ENCODE measurements at regions not wholly inside any gene's neighbourhood (a gene's known extent, or its start where the extent isn't known, plus 50 kb on each side); places are given as distances from the start of the nearest gene placed in this dataset.
A peak's percentile ranks its signal among the peaks of the same experiment; 100 is the strongest.

DNA sequence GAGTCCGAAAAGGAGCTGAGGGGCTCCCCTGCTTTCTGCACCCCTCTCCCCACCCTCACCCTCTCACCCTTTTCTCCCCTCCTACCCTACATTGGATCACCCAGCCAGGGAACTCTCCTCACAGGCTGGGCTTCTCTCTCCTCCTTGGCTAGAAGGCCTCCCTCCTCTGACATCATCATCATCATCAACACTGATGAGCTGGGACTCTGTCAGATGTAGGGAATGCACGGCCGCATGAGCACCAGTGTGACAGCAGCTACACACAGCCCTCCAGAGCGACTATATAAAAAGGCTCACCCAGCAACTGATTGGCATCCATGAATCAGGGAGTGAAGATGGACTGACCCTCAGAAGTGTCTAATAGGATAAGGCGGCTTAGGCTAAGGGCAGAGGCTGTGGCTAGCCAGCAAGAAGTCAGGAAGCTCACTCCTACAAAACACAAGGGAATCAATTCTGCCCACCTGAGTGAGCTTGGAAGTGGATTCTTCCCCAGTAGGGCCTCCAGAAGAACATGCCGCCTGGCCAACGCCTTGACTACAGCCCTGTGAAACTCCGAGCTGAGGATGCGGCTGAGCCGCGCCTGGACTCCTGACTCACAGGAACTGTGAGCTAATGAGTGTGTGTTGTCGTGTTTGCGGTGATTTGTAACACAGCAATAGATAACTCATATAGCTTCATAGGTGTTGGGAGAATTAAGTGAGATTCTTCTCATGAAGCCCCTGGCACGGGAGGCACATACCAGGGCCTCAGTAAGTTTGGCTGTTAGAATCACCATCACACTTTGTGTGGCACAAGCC lies 147.6 kb downstream of the FAM43A start:
- peak in 1 of 2 donors; percentile 62 for DNase-seq (ENCODE audit: low read depth in 2 of 2)

- no peak for DNase-seq (ENCODE audit: low read depth in 2 of 2)
Measured at GRCh38 chr3:194836661-194837060, 151.0 kb downstream of the FAM43A start.

GRCh38 chr3:194837457-194838127 lies 151.9 kb downstream of the FAM43A start:
- DNase-seq (ENCODE audit: low read depth in 2 of 2) = no peak

DNA sequence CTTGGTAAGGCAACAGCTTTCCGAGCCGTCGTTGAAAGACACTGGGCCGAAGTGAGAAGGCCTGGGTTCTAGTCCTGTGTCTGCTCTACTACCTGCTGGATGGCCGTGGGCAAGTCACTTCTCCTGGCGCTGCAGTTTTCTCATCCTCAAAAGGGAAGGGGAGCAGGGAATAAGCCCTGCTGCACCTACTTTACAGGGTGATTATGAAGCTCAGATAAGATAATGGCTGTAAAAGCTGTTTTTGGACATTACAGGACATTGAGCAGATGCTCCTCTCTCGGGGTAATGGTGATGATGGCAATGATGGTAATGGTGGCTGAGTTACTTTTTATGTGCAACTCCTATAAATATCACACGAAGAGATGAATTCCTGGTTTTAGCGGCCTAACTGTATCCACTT lies 152.6 kb downstream of the FAM43A start:
- DNase-seq (ENCODE audit: low read depth in 2 of 2) = no peak

DNA sequence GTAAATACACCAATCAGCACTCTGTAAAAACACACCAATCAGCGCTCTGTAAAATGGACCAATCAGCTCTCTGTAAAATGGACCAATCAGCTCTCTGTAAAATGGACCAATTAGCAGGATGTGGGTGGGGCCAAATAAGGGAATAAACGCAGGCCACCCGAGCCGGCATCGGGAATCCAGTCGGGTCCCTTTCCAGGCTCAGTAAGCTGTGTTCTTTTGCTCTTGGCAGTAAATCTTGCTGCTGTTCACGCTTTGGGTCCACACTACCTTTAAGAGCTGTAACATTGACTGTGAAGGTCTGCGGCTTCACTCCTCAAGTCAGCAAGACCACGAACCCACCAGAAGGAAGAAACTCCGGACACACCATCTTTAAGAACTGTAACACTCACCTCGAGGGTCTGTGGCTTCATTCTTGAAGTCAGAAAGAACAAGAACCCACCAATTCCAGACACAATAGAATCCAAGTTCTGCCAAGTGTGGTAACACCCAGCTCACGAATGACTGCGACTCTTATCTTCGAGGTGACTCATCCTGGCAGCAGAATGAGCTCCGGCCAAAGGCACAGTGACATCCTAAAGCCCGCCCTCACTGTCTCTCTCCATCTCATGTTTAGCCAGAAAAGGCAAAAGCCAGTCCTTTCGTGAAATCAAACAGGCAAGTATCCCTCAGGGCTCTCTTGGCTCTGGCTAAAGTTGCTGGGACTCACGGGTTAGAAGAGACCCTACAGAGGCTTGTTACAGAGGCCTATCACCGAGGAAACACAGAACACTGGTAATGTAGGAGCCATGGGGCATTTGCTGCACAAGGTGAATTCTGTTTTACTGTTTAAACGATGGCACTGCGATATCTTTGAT lies 155.2 kb downstream of the FAM43A start:
- peak in 1 of 2 donors; percentile 66 for DNase-seq (ENCODE audit: low read depth in 2 of 2)

DNA sequence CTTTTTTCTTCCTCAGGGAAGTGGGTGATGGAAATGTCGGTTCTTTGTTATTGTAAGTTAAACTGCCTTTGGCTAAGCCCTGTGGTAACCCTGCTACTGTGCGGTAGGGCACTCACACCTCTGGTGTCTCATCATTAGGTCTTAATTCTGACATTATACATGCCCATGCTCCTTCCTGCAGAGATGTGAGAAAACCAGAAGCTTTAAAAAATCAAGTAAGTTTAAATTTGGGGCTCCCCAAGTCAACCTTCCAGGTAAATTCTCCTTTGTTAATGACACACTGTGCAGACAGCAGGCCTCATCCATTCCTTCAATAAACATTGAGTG lies 155.8 kb downstream of the FAM43A start:
- DNase-seq (ENCODE audit: low read depth in 2 of 2) = no peak

DNA sequence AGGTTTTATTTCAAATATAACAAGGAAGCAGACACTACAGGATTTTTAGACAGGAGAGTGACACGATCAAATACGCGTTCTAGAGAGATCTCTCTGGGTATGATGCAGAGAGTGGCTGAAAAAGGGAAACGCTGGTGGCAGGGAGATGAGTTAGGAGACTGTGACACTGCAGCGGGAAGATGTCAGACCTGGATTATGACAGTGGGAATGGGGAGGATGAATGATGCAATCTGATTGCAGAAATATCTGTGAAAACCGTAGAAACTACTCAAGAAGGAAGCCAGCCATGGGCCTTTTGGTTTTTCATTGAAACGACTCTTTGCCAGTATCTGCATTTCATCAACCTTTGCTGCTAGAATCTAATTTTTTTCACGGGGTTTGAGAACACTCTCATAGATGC lies 157.9 kb downstream of the FAM43A start:
- no peak for DNase-seq (ENCODE audit: low read depth in 2 of 2)

GRCh38 chr3:194844046-194844445 lies 158.4 kb downstream of the FAM43A start:
- DNase-seq (ENCODE audit: low read depth in 2 of 2) = no peak

DNA sequence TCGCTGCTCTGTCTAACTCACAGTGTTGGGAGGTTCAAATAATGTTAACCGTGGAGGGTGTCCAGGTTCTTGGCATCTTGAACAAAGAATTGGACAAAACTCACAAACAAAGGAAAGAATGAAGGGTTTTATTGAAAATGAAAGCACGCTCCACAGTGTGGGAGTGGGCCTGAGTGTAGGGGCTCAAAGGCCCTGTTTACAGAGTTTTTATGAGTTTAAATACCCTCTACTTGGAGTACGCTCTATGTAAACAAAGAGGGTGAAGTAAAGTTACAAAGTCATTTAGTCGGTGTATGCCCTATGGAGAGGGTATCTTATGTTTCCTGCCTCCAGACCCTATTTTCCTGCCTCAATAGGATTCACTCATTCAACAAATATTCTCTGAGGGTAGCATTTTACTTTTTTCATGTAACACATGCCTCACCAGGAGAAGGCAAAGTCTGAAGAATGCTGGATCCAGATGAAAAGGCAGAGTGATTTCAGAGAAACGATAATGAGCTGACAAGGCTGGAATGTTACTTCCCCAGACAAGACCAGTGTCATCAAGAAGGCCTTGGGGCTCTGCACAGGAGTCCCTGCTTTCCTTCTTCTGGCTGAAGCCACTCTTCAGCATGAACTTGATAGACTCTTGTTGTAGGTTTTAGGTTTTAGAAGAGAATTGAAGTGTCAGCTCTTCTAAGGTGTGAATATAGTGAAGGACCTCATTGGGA lies 163.6 kb downstream of the FAM43A start:
- no peak for DNase-seq (ENCODE audit: low read depth in 2 of 2)

- DNase-seq (ENCODE audit: low read depth in 2 of 2) = no peak
Measured at GRCh38 chr3:194851254-194851653, 165.6 kb downstream of the FAM43A start.

DNA sequence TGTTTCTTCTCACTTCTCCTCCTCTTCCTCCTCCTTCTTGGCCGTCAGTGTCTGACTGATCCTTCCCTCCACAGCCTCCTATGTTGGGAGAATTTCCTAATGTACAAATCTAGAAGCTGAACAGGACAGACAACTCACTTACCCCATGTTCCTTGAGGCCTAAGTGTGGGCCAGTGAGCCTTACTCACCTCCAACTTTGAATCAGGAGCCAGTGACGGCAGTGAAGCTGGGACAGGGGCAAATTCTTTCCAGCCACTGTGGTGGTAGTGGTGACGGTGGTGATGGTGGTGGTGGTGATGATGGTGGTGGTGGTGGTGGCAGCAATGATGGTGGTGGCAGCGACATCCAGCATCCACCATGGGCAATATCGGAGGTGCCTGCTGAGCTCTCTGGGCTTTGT lies 166.3 kb downstream of the FAM43A start:
- no peak for DNase-seq (ENCODE audit: low read depth in 2 of 2)

- no peak for DNase-seq (ENCODE audit: low read depth in 2 of 2)
Measured at GRCh38 chr3:194852345-194852744, 166.7 kb downstream of the FAM43A start.

- no peak for DNase-seq (ENCODE audit: low read depth in 2 of 2)
Measured at GRCh38 chr3:194852831-194853508, 167.3 kb downstream of the FAM43A start.

GRCh38 chr3:194854206-194854605 lies 168.5 kb downstream of the FAM43A start:
- DNase-seq (ENCODE audit: low read depth in 2 of 2) = no peak

DNA sequence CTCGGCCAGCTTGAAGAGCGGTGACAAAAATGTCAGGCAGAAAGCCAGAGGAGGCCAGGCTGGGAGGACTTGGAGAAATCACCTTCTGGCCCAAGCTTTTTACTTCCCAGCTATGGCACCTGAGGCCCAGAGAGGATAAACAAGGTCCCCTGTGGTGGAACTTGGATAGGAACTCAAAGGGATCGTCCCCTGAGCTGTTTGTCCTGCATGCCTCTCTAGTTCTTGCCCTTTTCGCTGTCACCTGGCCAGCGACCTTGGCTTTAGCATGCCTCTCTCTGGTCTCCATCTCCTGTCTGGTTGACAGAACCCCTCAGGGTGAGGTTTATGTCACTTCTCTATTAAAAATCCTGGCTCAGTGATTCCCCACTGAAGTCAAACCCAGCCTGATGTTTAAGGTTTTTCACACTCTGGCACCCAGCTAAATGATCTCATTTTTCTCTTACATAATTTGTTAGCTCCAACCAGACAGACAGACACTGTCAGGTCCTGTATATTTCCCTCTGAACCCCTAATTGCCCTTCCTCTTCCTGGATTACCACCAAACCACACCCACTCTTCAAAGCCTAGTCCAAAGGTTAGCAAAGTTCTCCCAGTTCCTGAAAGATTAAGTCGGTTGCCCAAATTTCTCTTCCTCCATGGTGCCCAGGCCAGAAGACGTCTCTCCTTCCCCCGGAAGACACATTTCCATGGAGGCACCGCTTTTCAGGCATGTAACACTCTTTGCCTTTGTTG lies 169.1 kb downstream of the FAM43A start:
- no peak for DNase-seq (ENCODE audit: low read depth in 2 of 2)

DNA sequence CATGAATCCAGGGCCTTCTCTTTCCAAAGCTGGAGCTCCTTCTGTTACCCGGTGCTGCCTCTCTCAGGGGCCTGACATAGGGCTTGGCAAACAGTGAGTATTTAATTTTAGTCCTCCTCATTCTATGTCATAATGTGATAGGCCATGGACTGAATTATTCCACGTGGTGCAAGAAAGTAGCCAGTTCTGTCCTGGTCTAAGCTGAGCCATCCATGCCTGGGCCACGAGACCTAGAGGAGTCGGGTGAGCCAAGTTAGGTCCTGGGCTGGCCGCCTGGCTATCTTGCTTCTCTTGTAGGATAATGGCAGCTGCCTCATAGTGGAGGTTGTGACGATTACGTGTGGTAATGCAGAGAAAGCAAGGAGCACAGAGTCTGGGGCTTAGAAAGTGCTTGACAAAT lies 170.6 kb downstream of the FAM43A start:
- no peak for DNase-seq (ENCODE audit: low read depth in 2 of 2)

GRCh38 chr3:194857469-194858113 lies 171.9 kb downstream of the FAM43A start:
- DNase-seq (ENCODE audit: low read depth in 2 of 2) = no peak

DNA sequence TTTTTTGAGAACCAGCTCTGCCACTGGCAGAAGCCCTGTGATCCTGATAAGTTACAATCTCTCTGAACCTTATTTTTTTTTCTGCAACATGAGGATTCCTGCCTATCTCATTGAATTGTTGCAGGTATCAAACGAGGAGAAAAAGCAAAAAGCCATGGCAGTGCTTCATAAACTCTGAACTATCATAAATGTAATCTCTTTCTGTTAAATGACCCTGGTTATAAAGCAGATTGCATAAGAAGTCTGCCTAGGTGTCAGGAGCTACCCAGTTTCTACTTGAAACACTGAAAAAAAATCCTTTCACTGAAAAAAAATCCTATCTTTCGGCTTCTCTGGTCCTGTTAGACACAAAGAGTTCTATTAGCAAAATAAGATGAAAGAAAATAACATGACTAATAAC lies 172.7 kb downstream of the FAM43A start:
- no peak for DNase-seq (ENCODE audit: low read depth in 2 of 2)

DNA sequence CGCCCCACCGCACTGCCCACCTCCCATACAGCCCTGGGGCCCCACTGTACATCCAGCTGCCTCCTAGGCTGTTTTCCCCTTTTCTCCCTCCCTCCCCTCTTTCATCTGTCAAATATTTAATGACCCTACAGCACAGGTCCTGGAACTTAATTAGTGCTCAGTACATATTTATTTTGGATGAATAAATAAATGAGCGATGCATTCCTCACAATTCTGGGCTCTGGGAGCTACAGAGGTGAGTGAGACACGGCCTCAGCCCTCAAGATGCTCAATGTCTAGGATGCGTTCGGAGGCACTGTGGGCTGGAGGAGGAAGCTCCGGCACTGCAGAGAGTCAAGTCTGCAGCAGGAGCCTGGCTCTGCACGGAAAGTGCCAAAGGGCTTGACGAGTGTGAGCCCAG lies 175.0 kb downstream of the FAM43A start:
- DNase-seq (ENCODE audit: low read depth in 2 of 2) = no peak

GRCh38 chr3:194861375-194861774 lies 175.7 kb downstream of the FAM43A start:
- DNase-seq (ENCODE audit: low read depth in 2 of 2) = no peak
